HG03060 (cell line): ENCODE measurements at regions not wholly inside any gene's neighbourhood (a gene's known extent, or its start where the extent isn't known, plus 50 kb on each side); places are given as distances from the start of the nearest gene placed in this dataset.

Experiments
- ATAC-seq: cut with Tn5 transposase; IDR thresholded peaks from one replicate; pipeline ENCODE4 v1.9.1; 2021; ENCODE audit warnings: low read depth, moderate number of reproducible peaks; ENCODE audit not compliant: unreplicated experiment

- ATAC-seq, result no peak
Measured at GRCh38 chr3:124229836-124230235, 237.9 kb upstream of the ROPN1 start.

GRCh38 chr3:124230432-124230831 is 238.5 kb upstream of the ROPN1 start:
- no peak for ATAC-seq

- ATAC-seq, result no peak
Measured at GRCh38 chr3:124230998-124231397, 239.1 kb upstream of the ROPN1 start.

GRCh38 chr3:124234852-124235252 is 242.9 kb upstream of the ROPN1 start:
- ATAC-seq, result no peak

GRCh38 chr3:124235446-124235845 is 243.5 kb upstream of the ROPN1 start:
- ATAC-seq, result no peak

GRCh38 chr3:124243177-124243859 is 251.4 kb upstream of the ROPN1 start:
- ATAC-seq, result no peak

- ATAC-seq, result no peak
Measured at GRCh38 chr3:124246376-124246775, 254.5 kb upstream of the ROPN1 start.

- ATAC-seq, result no peak
Measured at GRCh38 chr3:124246949-124247348, 255.0 kb upstream of the ROPN1 start.

- ATAC-seq, result no peak
Measured at GRCh38 chr3:124248471-124249028, 256.6 kb upstream of the ROPN1 start.

- ATAC-seq, result no peak
Measured at GRCh38 chr3:124249038-124249437, 257.1 kb upstream of the ROPN1 start.

- no peak for ATAC-seq
Measured at GRCh38 chr3:124250053-124250452, 258.1 kb upstream of the ROPN1 start.

- no peak for ATAC-seq
Measured at GRCh38 chr3:124256156-124256555, 264.2 kb upstream of the ROPN1 start.

- no peak for ATAC-seq
Measured at GRCh38 chr3:124256599-124256998, 264.7 kb upstream of the ROPN1 start.

GRCh38 chr3:124257336-124257864 is 265.5 kb upstream of the ROPN1 start:
- no peak for ATAC-seq

GRCh38 chr3:124258057-124258500 is 266.2 kb upstream of the ROPN1 start:
- ATAC-seq, result no peak

- ATAC-seq, result no peak
Measured at GRCh38 chr3:124260206-124260915, 268.4 kb upstream of the ROPN1 start.

GRCh38 chr3:124261306-124261705 is 269.4 kb upstream of the ROPN1 start:
- no peak for ATAC-seq

GRCh38 chr3:124263168-124263567 is 271.2 kb upstream of the ROPN1 start:
- no peak for ATAC-seq

GRCh38 chr3:124264346-124264745 is 272.4 kb upstream of the ROPN1 start:
- no peak for ATAC-seq

- no peak for ATAC-seq
Measured at GRCh38 chr3:124266487-124266886, 274.6 kb upstream of the ROPN1 start.

GRCh38 chr3:124267406-124267805 is 275.5 kb upstream of the ROPN1 start:
- no peak for ATAC-seq

GRCh38 chr3:124268355-124268754 is 276.4 kb upstream of the ROPN1 start:
- no peak for ATAC-seq
